NCI-H69 (cell line): ENCODE measurements at regions not wholly inside any gene's neighbourhood (a gene's known extent, or its start where the extent isn't known, plus 50 kb on each side); places are given as distances from the start of the nearest gene placed in this dataset.

Experiments used
- DNase-seq: peaks from one replicate; lab custom pipeline; 2025; lab: John Stamatoyannopoulos, UW

GRCh38 chr15:93722165-93722564 lies 509.2 kb upstream of the MCTP2 start:
- no peak for DNase-seq

DNA sequence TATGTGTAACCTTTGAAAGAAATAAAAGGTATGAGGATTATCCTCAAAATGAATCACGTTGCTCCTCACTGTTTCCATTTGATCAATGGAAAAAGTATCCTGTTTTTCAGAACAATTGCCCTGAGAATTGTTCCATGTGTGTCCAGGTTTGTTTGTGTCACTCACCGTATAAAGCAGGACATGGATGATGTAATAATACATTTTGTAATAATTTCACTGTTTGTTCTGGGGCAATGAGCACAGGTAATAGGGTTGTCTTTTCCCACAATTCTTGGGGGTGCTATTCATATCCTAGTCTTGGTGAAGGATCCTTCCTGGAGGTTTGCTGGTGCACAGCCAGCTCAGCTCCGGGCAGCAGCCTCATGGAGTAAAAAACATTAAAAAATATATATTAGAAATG lies 510.8 kb upstream of the MCTP2 start:
- DNase-seq = no peak

GRCh38 chr15:93719921-93720351 lies 511.4 kb upstream of the MCTP2 start:
- DNase-seq = no peak

DNA sequence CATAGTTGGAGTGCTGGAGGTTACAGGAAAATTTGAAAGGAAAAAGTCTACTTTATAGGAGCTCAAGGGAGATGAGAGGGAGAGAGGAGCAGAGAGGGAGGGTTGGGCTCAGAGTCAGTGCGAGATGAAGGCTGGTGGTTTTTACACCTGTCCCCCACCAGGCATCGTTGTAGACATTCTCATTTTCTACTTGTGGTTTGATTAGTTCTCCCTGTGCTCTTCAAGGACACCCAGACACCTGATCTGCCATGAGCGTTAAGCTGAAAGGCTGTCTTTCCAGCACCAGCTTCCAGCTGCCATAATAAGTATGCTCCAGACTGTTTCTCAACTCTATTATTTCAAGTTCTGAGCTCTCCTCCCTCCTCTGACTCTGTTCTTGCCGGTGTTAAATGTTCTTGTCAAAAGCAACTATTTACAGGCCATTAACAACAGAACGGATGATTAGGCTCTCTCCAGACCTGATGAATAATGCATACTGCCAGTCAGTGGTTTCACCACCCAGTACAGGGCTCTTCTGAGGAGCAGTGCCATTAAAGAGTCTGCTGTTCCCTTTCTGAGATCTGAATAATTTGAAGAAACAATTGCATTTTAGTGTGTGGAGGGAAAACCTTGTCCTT lies 514.6 kb upstream of the MCTP2 start:
- no peak for DNase-seq

DNA sequence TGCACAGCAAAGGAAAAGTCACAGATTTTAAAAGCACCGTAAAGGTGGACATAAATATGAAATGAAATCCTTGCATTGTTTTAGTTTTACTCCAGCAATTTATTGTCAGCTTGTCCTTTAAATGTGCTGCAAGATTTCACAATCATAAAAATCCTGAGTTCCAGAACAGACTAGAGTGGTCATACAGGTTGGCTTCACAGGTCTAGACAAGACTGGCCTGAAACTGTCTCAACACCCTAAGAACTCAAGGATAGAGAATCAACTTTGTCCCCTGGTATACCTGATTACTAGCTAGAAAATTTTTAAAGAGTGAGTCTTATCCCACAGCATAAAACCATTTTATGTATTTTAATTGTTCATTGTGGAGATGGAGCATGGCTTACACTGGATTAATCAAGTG lies 521.7 kb upstream of the MCTP2 start:
- DNase-seq = no peak

- no peak for DNase-seq
Observed at GRCh38 chr15:93708724-93709445, 522.5 kb upstream of the MCTP2 start.

- no peak for DNase-seq
Observed at GRCh38 chr15:93707751-93708150, 523.6 kb upstream of the MCTP2 start.

DNA sequence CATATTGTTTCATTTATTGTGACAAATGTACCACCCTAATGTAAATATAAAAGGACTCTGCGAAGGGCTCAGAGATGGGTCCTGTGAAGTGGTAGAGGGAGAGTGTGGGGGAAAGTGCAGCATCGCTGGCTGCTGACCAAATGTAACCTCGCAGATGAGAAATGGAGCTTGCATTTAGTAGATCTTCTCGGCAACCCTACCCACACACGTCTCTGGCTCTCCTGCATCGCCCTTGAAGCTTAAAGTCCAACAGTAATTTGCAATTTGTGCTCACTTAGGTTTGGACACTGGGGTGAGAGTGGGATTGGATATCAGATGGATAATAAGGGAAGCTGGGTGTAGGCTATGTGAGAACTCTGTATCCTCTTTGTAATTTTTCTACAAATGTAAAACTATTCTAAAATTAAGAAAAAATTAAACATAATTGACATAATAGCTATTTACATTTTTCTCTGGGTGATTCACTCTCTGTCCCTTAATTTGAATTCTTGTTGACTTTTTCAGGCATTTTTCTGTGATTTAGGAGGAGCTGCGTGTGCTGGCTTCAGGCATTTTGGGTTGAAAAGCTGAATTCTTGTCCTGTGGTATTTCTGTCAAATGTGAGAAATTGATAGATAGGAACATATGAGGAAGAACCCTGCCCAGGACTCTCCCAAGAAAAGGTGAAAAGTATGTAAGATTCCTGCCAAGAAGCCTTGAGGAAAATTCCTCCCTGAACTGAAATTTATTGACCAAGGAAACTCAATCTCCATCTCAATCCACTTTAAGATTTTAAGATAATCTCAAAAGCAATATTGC lies 524.7 kb upstream of the MCTP2 start:
- no peak for DNase-seq

DNA sequence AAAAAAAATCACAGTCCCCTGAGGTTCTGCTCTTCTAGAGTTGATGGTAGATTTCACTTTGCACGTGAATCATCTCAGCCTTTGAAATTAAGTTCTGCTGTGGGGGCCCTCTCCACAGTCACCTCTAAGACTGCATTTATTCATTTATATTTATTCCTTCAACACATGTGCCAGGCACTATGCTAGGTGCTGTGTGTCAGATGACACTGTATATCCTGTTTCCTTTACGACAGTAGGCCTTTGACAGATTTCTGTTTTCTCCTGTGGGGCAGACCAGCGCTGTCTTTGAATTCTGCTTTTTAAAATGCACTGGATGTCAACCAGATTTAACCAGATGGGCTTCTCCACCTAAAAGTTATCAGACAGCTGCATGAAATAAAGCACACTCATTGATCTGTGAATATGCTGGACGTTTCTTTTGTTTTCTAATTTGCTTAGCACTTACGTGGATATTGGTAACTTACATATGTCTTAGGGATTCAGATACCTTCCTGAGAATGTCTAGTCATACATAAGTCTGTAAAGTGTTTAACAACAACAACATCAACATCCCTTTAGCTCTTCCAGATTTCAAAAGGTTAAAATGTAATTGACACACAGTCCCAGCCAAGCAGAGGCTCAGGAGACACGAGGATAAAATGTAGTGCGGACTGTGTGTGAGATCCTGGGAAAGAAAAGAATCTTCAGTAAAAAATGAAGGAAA lies 525.5 kb upstream of the MCTP2 start:
- no peak for DNase-seq

DNA sequence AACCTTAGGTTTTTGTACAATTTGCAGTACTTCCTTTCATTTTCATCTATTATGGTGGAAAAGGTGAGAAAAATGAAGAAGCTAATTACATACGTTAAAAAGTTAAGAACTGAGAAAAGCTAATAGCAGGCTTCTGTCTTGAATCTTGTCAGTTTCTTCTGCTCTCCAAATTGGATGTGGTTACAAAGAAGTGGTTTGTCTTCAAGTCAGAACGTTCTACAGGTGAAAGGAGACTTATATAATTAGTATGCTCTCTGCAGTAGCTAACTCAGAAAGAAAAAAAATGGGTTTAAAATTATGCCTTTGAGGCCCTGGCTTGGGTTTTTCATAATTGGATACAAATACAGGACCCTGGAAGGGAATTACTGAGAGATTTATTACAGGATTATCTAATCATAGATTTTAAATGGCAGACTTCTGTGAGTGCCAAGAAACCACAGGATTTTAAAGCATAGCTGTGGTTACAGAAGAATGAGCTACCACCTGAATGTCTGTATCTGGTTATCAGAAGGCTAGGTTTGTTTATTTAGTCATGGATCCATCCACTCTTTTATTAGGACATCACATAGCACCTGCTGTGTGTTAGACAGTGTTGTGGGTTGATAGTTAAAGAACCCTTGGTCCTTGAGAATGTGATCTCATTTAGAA lies 528.1 kb upstream of the MCTP2 start:
- no peak for DNase-seq

DNA sequence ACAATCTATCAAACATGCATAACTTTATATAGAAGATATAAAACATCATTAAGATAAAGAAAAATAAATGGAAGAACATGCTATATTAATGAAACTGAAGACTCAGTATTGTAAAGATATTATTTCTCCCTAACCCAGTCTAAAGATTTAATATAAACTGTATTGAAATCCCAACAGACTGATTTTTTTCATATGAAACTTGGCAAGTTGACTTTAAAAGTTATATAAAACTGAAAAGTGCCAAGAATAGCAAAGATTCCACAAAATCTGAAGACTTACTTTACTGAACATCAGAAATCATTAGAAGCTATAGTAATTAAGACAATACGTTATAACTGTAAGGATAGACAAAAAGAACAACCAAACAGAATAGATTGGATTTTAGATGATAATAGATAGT lies 531.3 kb upstream of the MCTP2 start:
- no peak for DNase-seq

- no peak for DNase-seq
Observed at GRCh38 chr15:93694033-93694432, 537.3 kb upstream of the MCTP2 start.

- no peak for DNase-seq
Observed at GRCh38 chr15:93683651-93684050, 547.7 kb upstream of the MCTP2 start.

GRCh38 chr15:93671387-93671943 lies 559.9 kb upstream of the MCTP2 start:
- no peak for DNase-seq

GRCh38 chr15:93670931-93671330 lies 560.4 kb upstream of the MCTP2 start:
- DNase-seq = no peak

GRCh38 chr15:93664213-93664956 lies 567.0 kb upstream of the MCTP2 start:
- no peak for DNase-seq

GRCh38 chr15:93662162-93662885 lies 569.0 kb upstream of the MCTP2 start:
- no peak for DNase-seq

DNA sequence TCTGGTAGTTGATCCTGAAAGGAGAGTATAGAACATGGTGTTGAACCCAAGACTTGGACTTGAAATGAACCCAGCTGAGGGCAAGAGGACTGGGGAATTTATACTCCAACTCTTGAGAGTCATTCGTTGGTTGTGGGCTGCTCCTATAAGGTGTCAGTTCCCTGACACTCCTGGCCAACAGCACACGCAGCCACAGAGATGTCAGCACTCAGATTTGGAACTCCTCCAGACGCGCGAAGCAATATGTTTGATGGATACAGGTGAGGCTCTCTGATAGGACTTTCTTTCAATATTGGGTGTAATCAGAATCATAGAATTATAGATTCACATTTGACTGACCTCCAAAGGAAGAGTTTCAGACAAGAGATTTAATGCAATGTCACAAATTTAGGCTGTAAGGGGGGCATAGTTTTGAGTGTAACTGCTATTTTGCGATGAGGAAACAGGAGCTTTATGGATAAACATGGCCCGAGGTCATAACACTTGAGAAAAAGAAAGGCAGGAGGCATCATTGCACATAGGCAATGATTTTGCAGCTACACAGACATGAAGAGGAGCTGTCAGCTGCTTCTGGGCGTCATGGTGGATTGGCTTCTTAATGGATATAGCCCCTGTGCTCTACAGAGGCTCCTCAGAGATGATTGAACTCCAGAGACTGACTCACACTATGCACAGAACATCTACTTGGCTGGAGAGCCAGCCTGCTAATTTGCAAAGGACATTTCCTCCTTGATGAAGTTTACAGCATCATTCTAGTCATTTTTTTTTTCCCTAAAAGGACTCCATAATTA lies 569.2 kb upstream of the RGMA start:
- no peak for DNase-seq

DNA sequence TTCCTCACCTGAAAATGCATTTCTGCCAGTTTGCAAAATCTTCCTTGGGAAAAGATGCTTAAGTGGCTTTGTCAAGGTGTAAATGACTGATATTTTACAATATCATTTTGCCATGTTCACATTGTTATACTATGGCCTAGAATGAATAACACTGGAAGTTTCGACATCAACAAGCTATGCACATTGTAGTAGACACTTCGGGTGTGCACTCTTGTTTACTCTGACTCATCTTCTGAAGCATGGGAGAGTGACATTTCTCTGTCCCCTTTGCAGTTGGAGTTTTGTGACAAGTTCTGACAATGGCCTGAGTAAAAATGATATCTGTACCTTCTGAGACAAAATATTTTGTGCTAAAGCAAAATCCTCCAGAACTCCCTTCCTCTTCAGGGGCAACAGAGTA lies 567.0 kb upstream of the RGMA start:
- no peak for DNase-seq
